HFFc6 (cell line): ENCODE measurements at regions not wholly inside any gene's neighbourhood (a gene's known extent, or its start where the extent isn't known, plus 50 kb on each side); places are given as distances from the start of the nearest gene placed in this dataset.

Experiments used
- DNase-seq: peaks from one replicate; pipeline ENCODE4 v3.0.0-alpha.2; 2018
- H3K27ac Mint-ChIP-seq: 2 replicates; pipeline ENCODE4 v1.8.0; 2020; ENCODE audit warnings: mild to moderate bottlenecking, mixed read lengths
- H3K27me3 Mint-ChIP-seq: 2 replicates; pipeline ENCODE4 v1.8.0; 2021; ENCODE audit warnings: mild to moderate bottlenecking, moderate library complexity, mixed read lengths; ENCODE audit not compliant: insufficient read depth
- H3K36me3 Mint-ChIP-seq: 2 replicates; pipeline ENCODE4 v1.8.0; 2021; ENCODE audit warnings: low read depth, mixed read lengths
- H3K4me1 Mint-ChIP-seq: 2 replicates; pipeline ENCODE4 v1.8.0; 2020; ENCODE audit warnings: low read depth, mixed read lengths
- H3K4me3 Mint-ChIP-seq: 2 replicates; pipeline ENCODE4 v1.8.0; 2020; ENCODE audit warnings: mild to moderate bottlenecking, moderate library complexity, mixed read lengths
- H3K9me3 Mint-ChIP-seq: 2 replicates; pipeline ENCODE4 v1.8.0; 2020; ENCODE audit warnings: mild to moderate bottlenecking, mixed read lengths
- CTCF ChIP-seq: fragments of 200-600 bp; sonication (generic); IDR thresholded peaks from 2 replicates; pipeline ENCODE4 v1.5.0; 2021; ENCODE audit warnings: antibody characterized with exemption, mild to moderate bottlenecking

- H3K27me3 Mint-ChIP-seq = no peaks in the 10 kb centered on the region
- H3K27ac Mint-ChIP-seq = peak overlapping the region; percentile 67
- peak; percentile 57 for DNase-seq
- no peak for TF ChIP-seq CTCF
- peaks cover 63% of the 10 kb centered on the region for H3K4me1 Mint-ChIP-seq
- no peaks in the 10 kb centered on the region for H3K36me3 Mint-ChIP-seq
- H3K9me3 Mint-ChIP-seq = no peaks in the 10 kb centered on the region
- peak overlapping the region; percentile 51 for H3K4me3 Mint-ChIP-seq
These were observed 89.7 kb upstream of the RUNX1 start for GRCh38 chr21:35138665-35139381.

GRCh38 chr21:35136586-35137219, 87.6 kb upstream of the RUNX1 start:
- H3K27ac Mint-ChIP-seq = peak overlapping the region; percentile 88
- no peaks in the 10 kb centered on the region for H3K27me3 Mint-ChIP-seq
- peak; percentile 56 for DNase-seq
- no peaks in the 10 kb centered on the region for H3K9me3 Mint-ChIP-seq
- peaks cover 60% of the 10 kb centered on the region for H3K4me1 Mint-ChIP-seq
- no peak for TF ChIP-seq CTCF
- peak overlapping the region; percentile 18; the same call in 1 of the 2 replicates for H3K4me3 Mint-ChIP-seq
- H3K36me3 Mint-ChIP-seq = no peaks in the 10 kb centered on the region

GRCh38 chr21:35136106-35136505, 87.0 kb upstream of the RUNX1 start:
- DNase-seq = no peak
- Mint-ChIP-seq H3K27me3 (no peaks in the 10 kb centered on the region), H3K36me3 (no peaks in the 10 kb centered on the region), H3K4me1 (peaks cover 58% of the 10 kb centered on the region), H3K9me3 (no peaks in the 10 kb centered on the region), H3K27ac (peak overlapping the region; percentile 88), H3K4me3 (no peak overlapping the region)
- no peak for TF ChIP-seq CTCF

GRCh38 chr21:35135481-35135880, 86.4 kb upstream of the RUNX1 start:
- no peak for DNase-seq
- peaks cover 58% of the 10 kb centered on the region for H3K4me1 Mint-ChIP-seq
- H3K27me3 Mint-ChIP-seq = no peaks in the 10 kb centered on the region
- H3K4me3 Mint-ChIP-seq = no peak overlapping the region
- no peak overlapping the region for H3K27ac Mint-ChIP-seq
- peaks cover 4% of the 10 kb centered on the region for H3K36me3 Mint-ChIP-seq
- peaks cover 3% of the 10 kb centered on the region; the same call in 1 of the 2 replicates for H3K9me3 Mint-ChIP-seq
- TF ChIP-seq CTCF = no peak

DNA sequence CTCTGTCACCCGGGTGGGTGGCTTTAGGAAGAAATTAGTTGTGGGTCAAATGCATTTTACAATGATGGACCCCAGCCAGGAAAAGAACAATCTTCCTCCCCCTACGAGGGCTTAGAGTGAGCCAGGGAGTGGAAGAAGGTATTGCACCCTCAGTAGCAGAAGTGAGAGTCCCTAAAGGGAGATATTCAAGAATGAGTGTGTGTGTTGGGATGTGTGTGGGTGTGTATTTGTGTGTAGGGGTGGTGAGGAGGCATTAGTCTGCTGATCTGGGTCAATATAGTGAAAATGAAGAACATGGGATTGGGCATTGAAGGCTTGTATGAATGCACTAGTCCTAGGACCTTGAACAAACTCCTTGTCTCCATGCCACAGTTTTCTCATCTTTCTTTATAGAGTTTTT, 85.2 kb upstream of the RUNX1 start:
- H3K4me3 Mint-ChIP-seq = no peak overlapping the region
- H3K36me3 Mint-ChIP-seq = peaks cover 8% of the 10 kb centered on the region
- H3K9me3 Mint-ChIP-seq = peaks cover 7% of the 10 kb centered on the region; the same call in 1 of the 2 replicates
- H3K27me3 Mint-ChIP-seq = no peaks in the 10 kb centered on the region
- peaks cover 54% of the 10 kb centered on the region for H3K4me1 Mint-ChIP-seq
- H3K27ac Mint-ChIP-seq = no peak overlapping the region
- DNase-seq = no peak
- TF ChIP-seq CTCF = no peak
